HL-60 (cell line): ENCODE measurements at regions not wholly inside any gene's neighbourhood (a gene's known extent, or its start where the extent isn't known, plus 50 kb on each side); places are given as distances from the start of the nearest gene placed in this dataset.

ENCODE experiments used
- CTCF ChIP-seq: IDR thresholded peaks from one replicate; pipeline ENCODE4 v1.5.1; 2011; ENCODE audit warnings: low read length, control low read depth, inconsistent platforms; ENCODE audit not compliant: insufficient read depth
- GABPA ChIP-seq: IDR thresholded peaks from 2 replicates; pipeline ENCODE4 v1.6.1; 2012; ENCODE audit warnings: low read depth
- POLR2AphosphoS5 ChIP-seq: IDR thresholded peaks from 2 replicates; pipeline ENCODE4 v1.6.1; 2012; ENCODE audit warnings: low read depth
- SPI1 ChIP-seq: IDR thresholded peaks from 2 replicates; pipeline ENCODE4 v1.6.1; 2012; ENCODE audit warnings: low read depth, mild to moderate bottlenecking, borderline replicate concordance
- TF ChIP-seq, protein P1 (sequence below): IDR thresholded peaks from 2 replicates; pipeline ENCODE4 v1.6.1; 2012; ENCODE audit warnings: low read depth; ENCODE audit not compliant: insufficient replicate concordance

GRCh38 chr9:31597977-31598376 lies 786.5 kb upstream of the ACO1 start:
- TF ChIP-seq CTCF (no peak), POLR2AphosphoS5 (no peak), GABPA (no peak), SPI1 (no peak)
- TF ChIP-seq, protein P1, sequence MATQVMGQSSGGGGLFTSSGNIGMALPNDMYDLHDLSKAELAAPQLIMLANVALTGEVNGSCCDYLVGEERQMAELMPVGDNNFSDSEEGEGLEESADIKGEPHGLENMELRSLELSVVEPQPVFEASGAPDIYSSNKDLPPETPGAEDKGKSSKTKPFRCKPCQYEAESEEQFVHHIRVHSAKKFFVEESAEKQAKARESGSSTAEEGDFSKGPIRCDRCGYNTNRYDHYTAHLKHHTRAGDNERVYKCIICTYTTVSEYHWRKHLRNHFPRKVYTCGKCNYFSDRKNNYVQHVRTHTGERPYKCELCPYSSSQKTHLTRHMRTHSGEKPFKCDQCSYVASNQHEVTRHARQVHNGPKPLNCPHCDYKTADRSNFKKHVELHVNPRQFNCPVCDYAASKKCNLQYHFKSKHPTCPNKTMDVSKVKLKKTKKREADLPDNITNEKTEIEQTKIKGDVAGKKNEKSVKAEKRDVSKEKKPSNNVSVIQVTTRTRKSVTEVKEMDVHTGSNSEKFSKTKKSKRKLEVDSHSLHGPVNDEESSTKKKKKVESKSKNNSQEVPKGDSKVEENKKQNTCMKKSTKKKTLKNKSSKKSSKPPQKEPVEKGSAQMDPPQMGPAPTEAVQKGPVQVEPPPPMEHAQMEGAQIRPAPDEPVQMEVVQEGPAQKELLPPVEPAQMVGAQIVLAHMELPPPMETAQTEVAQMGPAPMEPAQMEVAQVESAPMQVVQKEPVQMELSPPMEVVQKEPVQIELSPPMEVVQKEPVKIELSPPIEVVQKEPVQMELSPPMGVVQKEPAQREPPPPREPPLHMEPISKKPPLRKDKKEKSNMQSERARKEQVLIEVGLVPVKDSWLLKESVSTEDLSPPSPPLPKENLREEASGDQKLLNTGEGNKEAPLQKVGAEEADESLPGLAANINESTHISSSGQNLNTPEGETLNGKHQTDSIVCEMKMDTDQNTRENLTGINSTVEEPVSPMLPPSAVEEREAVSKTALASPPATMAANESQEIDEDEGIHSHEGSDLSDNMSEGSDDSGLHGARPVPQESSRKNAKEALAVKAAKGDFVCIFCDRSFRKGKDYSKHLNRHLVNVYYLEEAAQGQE: no peak
